Medulla oblongata (tissue), 1 donor: ENCODE measurements at regions not wholly inside any gene's neighbourhood (a gene's known extent, or its start where the extent isn't known, plus 50 kb on each side); places are given as distances from the start of the nearest gene placed in this dataset.

ENCODE experiments used
- DNase-seq: peaks from one replicate; pipeline ENCODE4 v3.0.0-alpha.2; 2015; ENCODE audit errors: extremely low spot score

- DNase-seq, result no peak
These were observed 80.2 kb upstream of the COX10 start for GRCh38 chr17:13989138-13989537.

GRCh38 chr17:13993106-13993505 is 76.2 kb upstream of the COX10 start:
- no peak for DNase-seq

GRCh38 chr17:13994050-13994449 is 75.3 kb upstream of the COX10 start:
- DNase-seq, result no peak

GRCh38 chr17:13995856-13996271 is 73.4 kb upstream of the COX10 start:
- no peak for DNase-seq

- no peak for DNase-seq
These were observed 73.0 kb upstream of the COX10 start for GRCh38 chr17:13996276-13996675.

GRCh38 chr17:13996748-13997147 is 72.6 kb upstream of the COX10 start:
- DNase-seq, result no peak

GRCh38 chr17:14004927-14005620 is 64.2 kb upstream of the COX10 start:
- no peak for DNase-seq

- DNase-seq, result no peak
These were observed 62.9 kb upstream of the COX10 start for GRCh38 chr17:14006249-14006942.

- DNase-seq, result no peak
These were observed 61.4 kb upstream of the COX10 start for GRCh38 chr17:14007951-14008350.

GRCh38 chr17:14011036-14011692 is 58.1 kb upstream of the COX10 start:
- no peak for DNase-seq

GRCh38 chr17:14011740-14012405 is 57.4 kb upstream of the COX10 start:
- DNase-seq, result no peak

- DNase-seq, result peak; percentile 7
These were observed 54.6 kb upstream of the COX10 start for GRCh38 chr17:14014657-14015056.

GRCh38 chr17:14015271-14015670 is 54.0 kb upstream of the COX10 start:
- DNase-seq, result peak; percentile 31

GRCh38 chr17:14016858-14017257 is 52.4 kb upstream of the COX10 start:
- DNase-seq, result no peak

- no peak for DNase-seq
These were observed 49.9 kb upstream of the COX10 start for GRCh38 chr17:14019186-14019956.
